ENCODE measurements at regions not wholly inside any gene's neighbourhood (a gene's known extent, or its start where the extent isn't known, plus 50 kb on each side); places are given as distances from the start of the nearest gene placed in this dataset.

- Mint-ChIP-seq H3K4me1 (ENCODE audit: unreplicated experiment) (peaks cover 26% of the 10 kb centered on the region), H3K27me3 (ENCODE audit: unreplicated experiment) (peaks cover 26% of the 10 kb centered on the region), H3K9me3 (ENCODE audit: unreplicated experiment) (no peaks in the 10 kb centered on the region), H3K27ac (ENCODE audit: unreplicated experiment) (no peak overlapping the region), H3K4me3 (ENCODE audit: unreplicated experiment) (no peak overlapping the region), H3K36me3 (ENCODE audit: unreplicated experiment) (no peaks in the 10 kb centered on the region)
- no peak for DNase-seq (ENCODE audit: extremely low spot score, unreplicated experiment)
- TF ChIP-seq CTCF (IDR thresholded peaks at IDR 0.05): no peak
These were observed 89.9 kb upstream of the AKIRIN2 start for GRCh38 chr6:87791982-87792381.

- Mint-ChIP-seq H3K27ac (ENCODE audit: unreplicated experiment) (no peak overlapping the region), H3K4me3 (ENCODE audit: unreplicated experiment) (no peak overlapping the region), H3K9me3 (ENCODE audit: unreplicated experiment) (no peaks in the 10 kb centered on the region), H3K36me3 (ENCODE audit: unreplicated experiment) (no peaks in the 10 kb centered on the region), H3K4me1 (ENCODE audit: unreplicated experiment) (peaks cover 22% of the 10 kb centered on the region), H3K27me3 (ENCODE audit: unreplicated experiment) (peaks cover 29% of the 10 kb centered on the region)
- DNase-seq (ENCODE audit: extremely low spot score, unreplicated experiment): no peak
- no peak for TF ChIP-seq CTCF (IDR thresholded peaks at IDR 0.05)
These were observed 89.5 kb upstream of the AKIRIN2 start for GRCh38 chr6:87791485-87791884.

GRCh38 chr6:87791029-87791428, 89.0 kb upstream of the AKIRIN2 start:
- Mint-ChIP-seq H3K27ac (ENCODE audit: unreplicated experiment) (peak overlapping the region; percentile 1), H3K4me1 (ENCODE audit: unreplicated experiment) (peaks cover 17% of the 10 kb centered on the region), H3K36me3 (ENCODE audit: unreplicated experiment) (no peaks in the 10 kb centered on the region), H3K9me3 (ENCODE audit: unreplicated experiment) (no peaks in the 10 kb centered on the region), H3K27me3 (ENCODE audit: unreplicated experiment) (peaks cover 30% of the 10 kb centered on the region), H3K4me3 (ENCODE audit: unreplicated experiment) (no peak overlapping the region)
- TF ChIP-seq CTCF (IDR thresholded peaks at IDR 0.05): no peak
- no peak for DNase-seq (ENCODE audit: extremely low spot score, unreplicated experiment)

- H3K27ac Mint-ChIP-seq (ENCODE audit: unreplicated experiment): no peak overlapping the region
- TF ChIP-seq CTCF (IDR thresholded peaks at IDR 0.05): no peak
These were observed 87.9 kb upstream of the AKIRIN2 start for GRCh38 chr6:87789900-87790290.

GRCh38 chr6:87789198-87789899, 87.3 kb upstream of the AKIRIN2 start:
- Mint-ChIP-seq H3K27me3 (ENCODE audit: unreplicated experiment) (peaks cover 33% of the 10 kb centered on the region), H3K27ac (ENCODE audit: unreplicated experiment) (no peak overlapping the region), H3K36me3 (ENCODE audit: unreplicated experiment) (no peaks in the 10 kb centered on the region), H3K4me1 (ENCODE audit: unreplicated experiment) (peaks cover 17% of the 10 kb centered on the region), H3K9me3 (ENCODE audit: unreplicated experiment) (no peaks in the 10 kb centered on the region), H3K4me3 (ENCODE audit: unreplicated experiment) (no peak overlapping the region)
- TF ChIP-seq CTCF (IDR thresholded peaks at IDR 0.05): no peak
- DNase-seq (ENCODE audit: extremely low spot score, unreplicated experiment): no peak

More at GRCh38 chr6:87789900-87790290, 87.9 kb upstream of the AKIRIN2 start:
- Mint-ChIP-seq H3K36me3 (ENCODE audit: unreplicated experiment) (no peaks in the 10 kb centered on the region), H3K9me3 (ENCODE audit: unreplicated experiment) (no peaks in the 10 kb centered on the region), H3K4me3 (ENCODE audit: unreplicated experiment) (no peak overlapping the region), H3K27me3 (ENCODE audit: unreplicated experiment) (peaks cover 30% of the 10 kb centered on the region), H3K4me1 (ENCODE audit: unreplicated experiment) (peaks cover 17% of the 10 kb centered on the region)
- DNase-seq (ENCODE audit: extremely low spot score, unreplicated experiment): no peak
